GM12891 (cell line): ENCODE measurements at regions not wholly inside any gene's neighbourhood (a gene's known extent, or its start where the extent isn't known, plus 50 kb on each side); places are given as distances from the start of the nearest gene placed in this dataset.

Experiments
- DNase-seq: peaks from one replicate; pipeline ENCODE4 v3.0.0; 2011; ENCODE audit warnings: low spot score; ENCODE audit not compliant: insufficient read length
- FAIRE-seq: peaks from 2 replicates; lab custom pipeline; 2011; peaks lifted over from hg19 to GRCh38; lab: Jason Lieb, UNC
- PAX5 ChIP-seq: IDR thresholded peaks from 2 replicates; pipeline ENCODE4 v1.6.1; 2011; ENCODE audit warnings: low read length, moderate library complexity, mild to moderate bottlenecking; ENCODE audit not compliant: insufficient read depth, severe bottlenecking
- POLR2A ChIP-seq: IDR thresholded peaks from 2 replicates; pipeline ENCODE4 v1.6.1; 2011; ENCODE audit warnings: low read depth, low read length, control low read depth
- POLR2AphosphoS5 ChIP-seq: IDR thresholded peaks from 2 replicates; pipeline ENCODE4 v1.6.1; 2011; ENCODE audit warnings: low read depth, low read length, control low read depth
- POU2F2 ChIP-seq: IDR thresholded peaks from 2 replicates; pipeline ENCODE4 v1.6.1; 2011; ENCODE audit warnings: low read depth, mild to moderate bottlenecking, control low read depth, low read length, moderate library complexity
- SPI1 ChIP-seq: IDR thresholded peaks from 2 replicates; pipeline ENCODE4 v1.6.1; 2011; ENCODE audit warnings: low read depth, low read length, control low read depth
- TAF1 ChIP-seq: IDR thresholded peaks from 2 replicates; pipeline ENCODE4 v1.6.1; 2011; ENCODE audit warnings: low read depth, low read length, control low read depth

GRCh38 chr7:93018716-93019115, 99.1 kb downstream of the SAMD9 start:
- DNase-seq (no peak), FAIRE-seq (no peak)
- TF ChIP-seq POLR2AphosphoS5 (no peak), TAF1 (no peak), POLR2A (no peak), SPI1 (no peak)

GRCh38 chr7:93016681-93017381, 100.9 kb downstream of the SAMD9 start:
- FAIRE-seq (no peak), DNase-seq (no peak)
- no peak for TF ChIP-seq POLR2A
- no peak for TF ChIP-seq PAX5
- TF ChIP-seq POLR2AphosphoS5, result no peak
- no peak for TF ChIP-seq POU2F2
- no peak for TF ChIP-seq SPI1
- TF ChIP-seq TAF1, result no peak

GRCh38 chr7:93015779-93016481, 101.8 kb downstream of the SAMD9 start:
- FAIRE-seq (peak; percentile 26), DNase-seq (no peak)
- no peak for TF ChIP-seq PAX5
- TF ChIP-seq POU2F2, result no peak
- no peak for TF ChIP-seq POLR2AphosphoS5
- TF ChIP-seq SPI1, result no peak
- TF ChIP-seq TAF1, result no peak
- no peak for TF ChIP-seq POLR2A

GRCh38 chr7:93015101-93015778, 102.5 kb downstream of the SAMD9 start:
- FAIRE-seq (no peak), DNase-seq (no peak)
- TF ChIP-seq PAX5 (no peak), POLR2A (no peak), SPI1 (no peak), POLR2AphosphoS5 (no peak), TAF1 (no peak), POU2F2 (no peak)

- no peak for TF ChIP-seq POU2F2
- no peak for TF ChIP-seq PAX5
- TF ChIP-seq POLR2A, result no peak
- TF ChIP-seq TAF1, result no peak
- TF ChIP-seq SPI1, result no peak
- TF ChIP-seq POLR2AphosphoS5, result no peak
- no peak for DNase-seq
- no peak for FAIRE-seq
Measured at GRCh38 chr7:93014410-93014809, 103.4 kb downstream of the SAMD9 start.

- DNase-seq, result no peak
- no peak for FAIRE-seq
- TF ChIP-seq POU2F2 (no peak), POLR2AphosphoS5 (no peak), POLR2A (no peak), SPI1 (no peak), TAF1 (no peak), PAX5 (no peak)
Measured at GRCh38 chr7:93013446-93014061, 104.2 kb downstream of the SAMD9 start.

GRCh38 chr7:93011351-93012294, 106.2 kb downstream of the SAMD9 start:
- no peak for DNase-seq
- no peak for TF ChIP-seq SPI1
- no peak for TF ChIP-seq PAX5
- no peak for TF ChIP-seq POLR2AphosphoS5
- no peak for TF ChIP-seq TAF1
- FAIRE-seq, result no peak

GRCh38 chr7:93008833-93009232, 108.9 kb downstream of the SAMD9 start:
- no peak for DNase-seq
- FAIRE-seq, result no peak
- TF ChIP-seq PAX5 (no peak), POLR2AphosphoS5 (no peak), POU2F2 (no peak), POLR2A (no peak), TAF1 (no peak), SPI1 (no peak)
